HepG2 (cell line): ENCODE measurements at regions not wholly inside any gene's neighbourhood (a gene's known extent, or its start where the extent isn't known, plus 50 kb on each side); places are given as distances from the start of the nearest gene placed in this dataset.

Source experiments
- NBN ChIP-seq: fragments of 450-650 bp; conservative IDR thresholded peaks from 2 replicates; pipeline ENCODE4 v1.6.1; 2017
- PHB2 ChIP-seq: fragments of 450-650 bp; IDR thresholded peaks from 2 replicates; pipeline ENCODE4 v1.6.1; 2018; ENCODE audit not compliant: partially characterized antibody
- SP4 ChIP-seq: sonication (generic); formaldehyde crosslinking; IDR thresholded peaks from 2 replicates; pipeline ENCODE4 v1.8.1; 2023; ENCODE audit warnings: mild to moderate bottlenecking, missing genetic modification reagents
- ZBTB7A ChIP-seq: sonication (generic); formaldehyde crosslinking; IDR thresholded peaks from 2 replicates; pipeline ENCODE4 v1.8.0; 2022; ENCODE audit warnings: mild to moderate bottlenecking, missing genetic modification reagents
- ZMYM2 ChIP-seq: sonication (generic); formaldehyde crosslinking; IDR thresholded peaks from 2 replicates; pipeline ENCODE4 v1.8.0; 2022; ENCODE audit warnings: mild to moderate bottlenecking, missing genetic modification reagents
- TF ChIP-seq, protein P1 (sequence below): IDR thresholded peaks from 2 replicates; pipeline ENCODE4 v1.6.1; 2012; ENCODE audit warnings: inconsistent platforms
- TF ChIP-seq, protein P2 (sequence below), 2 experiments: fragments of 450-650 bp in 1 of 2; sonication (generic) in 1 of 2; formaldehyde crosslinking in 1 of 2; IDR thresholded peaks; 2 replicates each; pipeline versions ENCODE4 v1.6.1 to v1.8.0; 2016 to 2022; ENCODE audit warnings: antibody characterized with exemption in 1 of 2, mild to moderate bottlenecking in 1 of 2, missing genetic modification reagents in 1 of 2

DNA sequence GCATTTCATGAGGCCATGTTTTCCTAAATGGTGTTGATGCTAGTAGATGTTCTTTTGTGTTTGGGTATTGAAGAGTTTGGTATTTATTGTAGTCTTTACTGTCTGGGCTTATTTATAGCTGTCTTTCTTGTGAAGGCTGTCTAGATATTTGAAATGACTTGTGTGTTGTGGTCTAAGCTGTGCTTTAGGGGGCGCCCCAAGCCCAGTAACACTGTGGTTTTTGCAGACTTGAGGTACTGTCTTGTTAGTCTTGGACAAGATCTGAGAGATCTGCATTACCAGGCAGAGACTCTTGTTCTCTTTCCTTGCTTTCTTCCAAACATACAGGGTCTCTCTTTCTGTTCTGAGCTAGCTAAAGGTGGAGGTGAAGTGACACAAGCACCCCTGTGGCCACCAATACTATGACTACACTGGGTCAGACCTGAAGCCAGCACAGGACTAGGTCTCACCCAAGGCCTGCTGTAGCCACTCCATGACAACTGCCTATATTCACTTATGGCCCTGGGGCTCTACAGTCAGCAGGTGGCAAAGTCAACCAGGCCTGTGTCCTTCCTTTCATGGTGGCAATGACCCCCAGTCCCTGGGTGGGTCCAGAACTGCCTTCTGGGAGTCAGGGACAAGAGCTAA, 152.1 kb upstream of the TBC1D5 start:
- no peak for TF ChIP-seq NBN
- TF ChIP-seq, protein P1, sequence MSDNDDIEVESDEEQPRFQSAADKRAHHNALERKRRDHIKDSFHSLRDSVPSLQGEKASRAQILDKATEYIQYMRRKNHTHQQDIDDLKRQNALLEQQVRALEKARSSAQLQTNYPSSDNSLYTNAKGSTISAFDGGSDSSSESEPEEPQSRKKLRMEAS: no peak
- TF ChIP-seq, protein P2, sequence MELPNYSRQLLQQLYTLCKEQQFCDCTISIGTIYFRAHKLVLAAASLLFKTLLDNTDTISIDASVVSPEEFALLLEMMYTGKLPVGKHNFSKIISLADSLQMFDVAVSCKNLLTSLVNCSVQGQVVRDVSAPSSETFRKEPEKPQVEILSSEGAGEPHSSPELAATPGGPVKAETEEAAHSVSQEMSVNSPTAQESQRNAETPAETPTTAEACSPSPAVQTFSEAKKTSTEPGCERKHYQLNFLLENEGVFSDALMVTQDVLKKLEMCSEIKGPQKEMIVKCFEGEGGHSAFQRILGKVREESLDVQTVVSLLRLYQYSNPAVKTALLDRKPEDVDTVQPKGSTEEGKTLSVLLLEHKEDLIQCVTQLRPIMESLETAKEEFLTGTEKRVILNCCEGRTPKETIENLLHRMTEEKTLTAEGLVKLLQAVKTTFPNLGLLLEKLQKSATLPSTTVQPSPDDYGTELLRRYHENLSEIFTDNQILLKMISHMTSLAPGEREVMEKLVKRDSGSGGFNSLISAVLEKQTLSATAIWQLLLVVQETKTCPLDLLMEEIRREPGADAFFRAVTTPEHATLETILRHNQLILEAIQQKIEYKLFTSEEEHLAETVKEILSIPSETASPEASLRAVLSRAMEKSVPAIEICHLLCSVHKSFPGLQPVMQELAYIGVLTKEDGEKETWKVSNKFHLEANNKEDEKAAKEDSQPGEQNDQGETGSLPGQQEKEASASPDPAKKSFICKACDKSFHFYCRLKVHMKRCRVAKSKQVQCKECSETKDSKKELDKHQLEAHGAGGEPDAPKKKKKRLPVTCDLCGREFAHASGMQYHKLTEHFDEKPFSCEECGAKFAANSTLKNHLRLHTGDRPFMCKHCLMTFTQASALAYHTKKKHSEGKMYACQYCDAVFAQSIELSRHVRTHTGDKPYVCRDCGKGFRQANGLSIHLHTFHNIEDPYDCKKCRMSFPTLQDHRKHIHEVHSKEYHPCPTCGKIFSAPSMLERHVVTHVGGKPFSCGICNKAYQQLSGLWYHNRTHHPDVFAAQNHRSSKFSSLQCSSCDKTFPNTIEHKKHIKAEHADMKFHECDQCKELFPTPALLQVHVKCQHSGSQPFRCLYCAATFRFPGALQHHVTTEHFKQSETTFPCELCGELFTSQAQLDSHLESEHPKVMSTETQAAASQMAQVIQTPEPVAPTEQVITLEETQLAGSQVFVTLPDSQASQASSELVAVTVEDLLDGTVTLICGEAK (IDR thresholded peaks at IDR 0.05): no peak
- TF ChIP-seq, protein P2 (CRISPR knock-in tag; IDR thresholded peaks at IDR 0.05): no peak
- TF ChIP-seq SP4 (CRISPR knock-in tag): no peak
- no peak for TF ChIP-seq ZMYM2 (CRISPR knock-in tag)
- no peak for TF ChIP-seq PHB2
- no peak for TF ChIP-seq ZBTB7A (CRISPR knock-in tag)
